Cerebellar cortex (tissue), 1 donor: ENCODE measurements at regions not wholly inside any gene's neighbourhood (a gene's known extent, or its start where the extent isn't known, plus 50 kb on each side); places are given as distances from the start of the nearest gene placed in this dataset.

Experiments
- DNase-seq: peaks from one replicate; pipeline ENCODE4 v3.0.0-alpha.2; 2015; ENCODE audit warnings: low spot score

DNA sequence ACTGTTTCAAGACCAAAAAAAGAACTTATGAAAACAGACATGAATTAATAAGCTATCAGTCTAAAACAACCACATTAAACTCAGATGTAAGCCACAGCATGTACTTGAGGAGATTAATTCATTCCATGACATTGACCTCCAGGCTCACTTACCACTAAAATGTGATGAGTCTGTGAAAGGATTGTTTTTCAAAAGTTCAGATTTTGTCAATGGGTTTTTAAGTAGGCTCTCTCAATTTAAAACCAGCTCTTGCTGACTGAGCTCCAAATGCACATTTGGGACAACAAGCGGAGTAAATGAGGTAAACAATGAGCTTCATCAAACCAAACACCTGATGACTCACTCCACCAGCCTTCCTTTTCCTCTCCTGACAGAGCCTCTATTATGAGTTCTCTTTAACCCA is 197.0 kb downstream of the SIM1 start:
- DNase-seq: no peak

- DNase-seq: no peak
Observed at GRCh38 chr6:100266494-100267401, 198.0 kb downstream of the SIM1 start.

DNA sequence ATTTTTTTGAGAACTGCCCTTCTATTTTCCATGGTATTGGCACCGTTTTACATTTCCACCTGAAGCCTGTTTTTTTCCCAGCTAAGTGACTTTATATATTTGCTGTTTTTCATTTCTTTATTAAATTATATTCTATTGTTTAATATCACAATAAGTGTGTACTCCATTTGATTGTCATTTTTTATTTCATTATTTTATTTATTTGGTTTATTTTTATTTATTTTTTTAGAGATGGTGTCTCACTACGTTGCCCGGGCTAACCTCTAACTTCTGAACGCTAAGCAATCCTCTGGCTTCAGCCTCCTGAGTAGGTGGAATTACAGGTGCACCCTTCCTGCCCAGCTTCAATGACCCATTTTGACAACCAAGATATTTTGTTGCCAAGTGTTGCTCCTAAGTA is 202.6 kb downstream of the SIM1 start:
- no peak for DNase-seq

- DNase-seq: no peak
Observed at GRCh38 chr6:100261486-100261885, 203.2 kb downstream of the SIM1 start.

DNA sequence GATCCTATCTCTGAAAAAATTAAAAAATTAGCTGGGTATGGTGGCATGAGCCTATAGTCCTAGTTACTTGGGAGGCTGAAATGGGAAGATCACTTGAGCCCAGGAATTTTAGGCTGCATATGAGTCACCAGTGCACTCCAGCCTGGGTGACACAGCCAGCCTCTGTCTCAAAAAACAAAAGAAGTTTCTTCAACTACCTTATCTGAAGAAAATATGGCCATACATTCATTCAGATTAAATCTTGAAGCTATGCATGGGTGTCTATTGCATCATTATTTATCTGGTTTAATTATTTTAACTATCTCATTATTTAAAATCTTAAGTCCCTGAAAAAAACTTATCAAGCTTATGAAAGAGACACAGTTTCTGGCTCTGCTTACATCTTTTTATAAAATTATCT is 204.1 kb downstream of the SIM1 start:
- DNase-seq: no peak

- DNase-seq: no peak
Observed at GRCh38 chr6:100259865-100260264, 204.9 kb downstream of the SIM1 start.

DNA sequence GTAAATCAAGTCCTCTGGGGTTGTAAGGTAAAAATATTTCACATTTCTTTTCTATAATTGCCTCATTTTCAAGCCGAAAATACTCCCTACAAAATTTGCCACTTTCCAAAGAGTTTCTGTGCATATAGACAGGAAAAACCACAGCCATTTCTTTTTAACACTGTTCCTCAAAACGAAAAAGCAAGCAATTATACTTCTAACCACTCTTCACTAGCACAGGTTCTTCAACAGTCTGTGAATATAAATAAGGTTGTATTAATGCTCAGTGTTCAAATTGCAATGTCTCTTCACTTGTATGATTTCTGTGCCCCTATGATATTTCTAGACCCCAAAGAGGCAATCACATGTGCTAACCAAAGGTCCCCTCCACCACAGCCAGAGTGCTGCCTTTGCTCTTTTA is 206.0 kb downstream of the SIM1 start:
- DNase-seq: no peak

DNA sequence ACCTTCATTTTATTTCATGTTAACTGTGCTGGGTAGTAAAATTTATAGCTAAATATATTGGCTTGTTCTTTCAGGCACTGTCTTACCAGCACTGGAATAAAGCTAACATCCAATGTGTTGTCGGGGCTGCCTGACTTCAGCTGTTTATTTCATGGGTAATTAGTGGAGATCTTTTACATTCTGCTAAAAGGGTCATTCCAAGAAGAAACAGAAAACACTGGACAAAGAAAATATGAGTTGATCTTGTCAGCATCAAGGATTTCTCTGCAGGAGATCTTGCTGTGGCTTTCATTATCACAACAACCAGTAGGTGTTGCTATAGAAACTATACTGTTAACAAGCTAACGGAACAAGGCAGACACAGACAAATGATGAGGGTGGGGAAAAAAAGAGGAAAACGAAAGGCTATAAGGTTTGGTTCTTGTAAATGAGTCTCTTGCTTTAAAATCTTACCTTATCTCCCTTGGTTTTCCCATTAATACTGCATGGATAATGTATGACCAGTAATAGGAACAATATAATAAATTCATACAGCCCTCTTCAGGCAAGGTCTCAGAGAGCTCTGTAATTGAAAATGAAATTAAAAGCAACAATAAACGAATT is 206.8 kb downstream of the SIM1 start:
- no peak for DNase-seq

DNA sequence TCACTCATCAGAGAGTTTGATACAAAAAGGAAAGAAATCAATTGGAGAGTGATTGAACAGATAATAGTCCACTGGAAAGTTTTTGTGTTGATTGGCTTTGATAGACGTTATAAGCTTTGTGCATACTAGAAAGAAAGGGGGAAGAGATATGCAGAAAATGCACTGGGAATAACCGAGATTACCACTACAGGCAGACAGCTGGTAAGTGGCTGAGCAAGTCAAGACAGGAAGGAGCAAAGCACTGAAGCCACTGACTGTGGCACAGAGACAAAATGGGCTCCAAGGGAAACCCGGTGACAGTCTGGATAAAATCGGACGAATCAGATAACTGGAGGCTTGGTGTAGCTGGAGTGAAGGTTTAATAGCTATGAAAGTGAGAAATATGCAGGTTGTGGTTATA is 209.0 kb downstream of the SIM1 start:
- DNase-seq: no peak

- no peak for DNase-seq
Observed at GRCh38 chr6:100247123-100247522, 217.6 kb downstream of the SIM1 start.

- no peak for DNase-seq
Observed at GRCh38 chr6:100246206-100246605, 218.5 kb downstream of the SIM1 start.

- DNase-seq: no peak
Observed at GRCh38 chr6:100240798-100241197, 223.9 kb downstream of the SIM1 start.

DNA sequence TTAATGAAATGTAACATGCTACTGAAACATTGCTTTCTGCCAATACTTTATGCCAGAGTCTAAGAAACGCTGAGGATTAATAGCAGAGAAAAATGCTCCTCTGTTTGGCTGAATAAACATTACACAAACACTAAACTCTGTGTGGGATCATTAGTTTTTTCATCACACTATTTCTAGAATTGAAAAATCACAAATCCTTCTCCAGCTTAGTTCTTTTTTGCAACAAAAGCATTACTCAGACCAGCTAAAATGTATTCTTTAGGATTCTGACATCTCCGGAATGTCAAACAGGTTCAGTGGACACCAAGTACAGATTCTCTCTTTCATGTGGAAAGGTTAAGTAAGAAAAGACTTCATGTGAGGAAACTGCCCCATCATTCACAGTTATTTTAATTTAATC is 226.9 kb downstream of the SIM1 start:
- DNase-seq: no peak

GRCh38 chr6:100236389-100236788 is 228.3 kb downstream of the SIM1 start:
- DNase-seq: no peak

DNA sequence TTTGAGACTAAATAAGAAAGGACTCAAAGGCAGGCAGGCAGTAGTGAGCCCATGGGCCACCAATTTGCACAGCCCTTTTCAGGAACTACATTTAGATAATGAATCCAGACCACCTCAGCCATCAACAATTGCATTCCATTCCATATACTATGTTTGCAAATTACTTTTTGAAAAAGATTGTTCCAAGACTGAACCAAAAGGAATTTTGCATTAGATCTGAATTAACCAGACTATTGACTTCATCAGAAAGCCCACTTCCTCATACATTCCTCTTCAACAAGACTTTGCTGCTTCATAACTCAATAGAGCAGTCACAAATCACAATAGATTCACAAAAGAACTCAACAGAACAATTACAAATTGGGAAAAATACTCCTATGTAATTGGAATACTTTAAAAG is 229.1 kb downstream of the SIM1 start:
- DNase-seq: no peak

DNA sequence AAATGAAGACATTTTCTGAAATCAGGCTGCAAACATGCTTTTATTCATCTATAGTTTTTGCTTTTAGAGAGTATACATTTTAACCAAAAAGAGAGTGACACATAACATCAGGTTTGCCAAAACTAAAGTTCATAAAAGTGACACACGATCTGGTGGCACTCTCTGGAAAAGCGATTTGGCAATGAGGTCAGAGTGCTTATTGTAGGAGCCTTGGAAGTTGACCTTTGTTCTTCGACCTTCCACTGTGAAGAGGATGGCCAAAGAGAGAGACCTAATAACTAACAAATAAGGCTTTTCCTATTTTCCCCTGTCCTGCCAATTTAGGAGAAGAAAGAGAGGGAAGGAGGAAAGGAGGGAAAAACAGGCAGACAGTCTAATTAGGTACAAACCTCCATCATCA is 230.1 kb downstream of the SIM1 start:
- no peak for DNase-seq

DNA sequence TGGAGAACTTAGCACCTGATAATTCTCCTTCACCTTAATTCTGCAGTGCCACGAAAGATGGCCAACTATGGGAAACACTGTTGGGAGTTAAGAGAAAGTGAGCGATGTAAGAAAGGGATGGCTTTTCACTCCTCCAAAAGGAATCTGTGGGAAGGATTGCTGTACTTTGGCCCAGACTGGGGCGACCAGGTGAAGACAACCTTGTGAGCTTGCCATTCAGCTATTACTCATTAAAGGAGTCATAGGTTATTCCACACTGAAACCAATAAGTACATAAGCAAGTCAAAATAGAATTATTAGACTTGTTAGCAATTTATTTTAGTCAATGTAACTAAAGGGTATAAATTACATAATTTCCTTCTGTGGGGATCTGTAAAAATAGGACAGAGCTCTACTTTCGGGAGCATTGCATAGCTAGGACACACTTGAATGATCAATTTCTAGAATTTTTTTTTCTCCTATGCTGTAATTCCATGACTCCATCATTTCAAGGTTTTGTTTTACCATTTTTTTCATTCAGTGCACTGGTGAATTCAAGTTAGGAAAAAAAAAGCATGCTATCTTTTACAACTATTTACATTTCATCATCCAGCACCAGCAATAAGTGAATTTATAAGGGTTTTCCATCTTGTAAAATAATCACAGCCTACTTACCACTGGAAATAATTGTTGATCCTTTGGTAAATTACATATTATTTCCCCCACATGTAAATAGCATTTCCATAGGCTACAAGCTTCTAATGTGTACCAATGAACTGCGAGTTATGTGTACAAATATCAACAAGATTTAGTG is 231.7 kb downstream of the SIM1 start:
- DNase-seq: no peak

DNA sequence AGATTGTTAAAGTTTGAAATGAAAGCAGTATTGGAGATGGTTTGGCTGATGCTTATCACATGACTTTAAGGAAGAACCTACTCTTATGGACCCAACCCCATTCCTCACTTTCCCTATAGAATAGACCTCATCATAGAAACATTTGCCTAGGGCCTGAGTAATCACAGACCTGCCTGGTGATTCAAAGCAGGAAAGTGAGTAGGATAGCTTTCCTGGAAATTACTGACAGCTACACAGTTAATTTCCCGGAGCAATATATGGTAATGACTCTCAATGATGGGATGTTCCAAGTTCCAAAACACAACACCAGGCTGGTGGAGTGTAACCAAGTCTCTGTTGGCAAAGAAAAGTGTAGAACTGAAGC is 233.8 kb downstream of the SIM1 start:
- DNase-seq: no peak

- no peak for DNase-seq
Observed at GRCh38 chr6:100230115-100230952, 234.4 kb downstream of the SIM1 start.

DNA sequence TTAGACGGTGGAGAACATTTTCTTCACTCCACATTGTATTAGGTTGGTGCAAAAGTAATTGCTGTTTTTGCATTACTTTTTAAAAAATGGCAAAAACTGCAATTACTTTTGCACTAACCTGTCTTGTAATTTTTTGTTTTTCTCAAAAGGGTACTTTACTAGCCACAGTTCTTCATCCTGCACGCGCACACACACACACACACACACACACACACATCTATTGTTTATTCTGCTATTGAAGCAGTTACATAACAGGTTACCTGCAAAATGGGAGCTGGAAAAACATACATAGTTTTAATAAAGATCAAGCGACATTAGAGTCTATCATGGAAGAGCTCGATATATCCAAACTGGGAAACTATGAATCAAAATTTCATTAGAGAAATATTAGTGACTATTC is 235.2 kb downstream of the SIM1 start:
- no peak for DNase-seq

GRCh38 chr6:100228834-100229441 is 234.9 kb upstream of the MCHR2 start:
- DNase-seq: no peak

DNA sequence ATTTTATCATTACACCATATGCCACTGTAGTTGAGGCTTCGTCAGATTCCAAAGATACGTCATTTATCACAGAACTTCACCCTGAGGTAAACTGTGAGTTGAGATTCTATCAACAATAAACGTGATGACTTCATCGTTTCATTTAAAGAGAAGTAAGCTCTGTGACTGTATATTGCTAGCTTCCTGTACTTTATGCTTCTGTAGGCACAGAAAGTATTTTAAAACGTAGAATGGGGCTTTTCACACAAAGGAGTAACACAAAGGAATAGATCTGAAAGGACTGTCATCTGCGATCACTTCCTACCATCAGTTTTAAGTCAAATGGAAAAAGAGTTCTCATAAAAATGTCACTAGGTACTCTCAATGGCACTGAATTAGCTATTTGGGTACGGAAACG is 234.4 kb upstream of the MCHR2 start:
- no peak for DNase-seq
